ENCODE measurements at regions not wholly inside any gene's neighbourhood (a gene's known extent, or its start where the extent isn't known, plus 50 kb on each side); places are given as distances from the start of the nearest gene placed in this dataset.

DNA sequence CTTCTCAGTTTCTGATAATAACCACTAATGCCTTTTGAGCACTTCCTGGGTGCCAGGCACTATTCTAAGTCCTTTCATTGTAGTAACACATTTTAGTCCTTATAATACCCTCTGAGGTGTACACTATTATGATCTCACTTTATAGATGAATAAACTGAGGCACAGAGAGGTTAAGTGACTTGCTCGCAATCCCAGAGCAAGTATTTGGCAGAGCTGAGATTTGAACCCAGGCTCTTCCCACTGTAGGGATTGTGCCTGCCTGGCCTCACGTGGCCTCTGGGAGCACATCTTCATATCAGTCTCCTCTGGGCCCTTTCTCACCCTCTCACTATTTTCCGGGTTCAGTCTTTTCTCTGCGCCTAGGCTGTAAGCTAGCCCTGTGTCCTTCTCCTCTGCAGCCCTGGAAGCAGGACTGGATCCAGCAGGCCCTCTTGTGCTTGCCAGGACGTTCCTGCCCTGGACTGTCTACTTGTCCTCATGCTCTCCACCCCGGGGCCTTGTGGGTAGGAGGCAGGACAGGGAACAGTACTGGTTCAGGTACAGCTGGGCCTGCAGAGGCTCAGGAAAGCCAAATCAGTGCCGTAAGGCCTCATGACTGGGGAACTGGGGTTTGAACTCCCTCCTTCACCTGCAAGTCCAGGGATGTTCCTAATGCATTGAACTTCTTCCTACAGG, 139.6 kb downstream of the VEGFA start (continued):
- TF ChIP-seq, protein P1, sequence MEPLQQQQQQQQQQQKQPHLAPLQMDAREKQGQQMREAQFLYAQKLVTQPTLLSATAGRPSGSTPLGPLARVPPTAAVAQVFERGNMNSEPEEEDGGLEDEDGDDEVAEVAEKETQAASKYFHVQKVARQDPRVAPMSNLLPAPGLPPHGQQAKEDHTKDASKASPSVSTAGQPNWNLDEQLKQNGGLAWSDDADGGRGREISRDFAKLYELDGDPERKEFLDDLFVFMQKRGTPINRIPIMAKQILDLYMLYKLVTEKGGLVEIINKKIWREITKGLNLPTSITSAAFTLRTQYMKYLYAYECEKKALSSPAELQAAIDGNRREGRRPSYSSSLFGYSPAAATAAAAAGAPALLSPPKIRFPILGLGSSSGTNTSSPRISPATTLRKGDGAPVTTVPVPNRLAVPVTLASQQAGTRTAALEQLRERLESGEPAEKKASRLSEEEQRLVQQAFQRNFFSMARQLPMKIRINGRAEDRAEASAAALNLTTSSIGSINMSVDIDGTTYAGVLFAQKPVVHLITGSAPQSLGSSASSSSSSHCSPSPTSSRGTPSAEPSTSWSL (CRISPR knock-in tag; IDR thresholded peaks at IDR 0.05; ENCODE audit: borderline replicate concordance): peak; percentile 88; the same call in 1 of the 2 replicates
- TF ChIP-seq ZNF584 (CRISPR knock-in tag; IDR thresholded peaks at IDR 0.05; ENCODE audit: low read depth): no peak
- TF ChIP-seq, protein P2, sequence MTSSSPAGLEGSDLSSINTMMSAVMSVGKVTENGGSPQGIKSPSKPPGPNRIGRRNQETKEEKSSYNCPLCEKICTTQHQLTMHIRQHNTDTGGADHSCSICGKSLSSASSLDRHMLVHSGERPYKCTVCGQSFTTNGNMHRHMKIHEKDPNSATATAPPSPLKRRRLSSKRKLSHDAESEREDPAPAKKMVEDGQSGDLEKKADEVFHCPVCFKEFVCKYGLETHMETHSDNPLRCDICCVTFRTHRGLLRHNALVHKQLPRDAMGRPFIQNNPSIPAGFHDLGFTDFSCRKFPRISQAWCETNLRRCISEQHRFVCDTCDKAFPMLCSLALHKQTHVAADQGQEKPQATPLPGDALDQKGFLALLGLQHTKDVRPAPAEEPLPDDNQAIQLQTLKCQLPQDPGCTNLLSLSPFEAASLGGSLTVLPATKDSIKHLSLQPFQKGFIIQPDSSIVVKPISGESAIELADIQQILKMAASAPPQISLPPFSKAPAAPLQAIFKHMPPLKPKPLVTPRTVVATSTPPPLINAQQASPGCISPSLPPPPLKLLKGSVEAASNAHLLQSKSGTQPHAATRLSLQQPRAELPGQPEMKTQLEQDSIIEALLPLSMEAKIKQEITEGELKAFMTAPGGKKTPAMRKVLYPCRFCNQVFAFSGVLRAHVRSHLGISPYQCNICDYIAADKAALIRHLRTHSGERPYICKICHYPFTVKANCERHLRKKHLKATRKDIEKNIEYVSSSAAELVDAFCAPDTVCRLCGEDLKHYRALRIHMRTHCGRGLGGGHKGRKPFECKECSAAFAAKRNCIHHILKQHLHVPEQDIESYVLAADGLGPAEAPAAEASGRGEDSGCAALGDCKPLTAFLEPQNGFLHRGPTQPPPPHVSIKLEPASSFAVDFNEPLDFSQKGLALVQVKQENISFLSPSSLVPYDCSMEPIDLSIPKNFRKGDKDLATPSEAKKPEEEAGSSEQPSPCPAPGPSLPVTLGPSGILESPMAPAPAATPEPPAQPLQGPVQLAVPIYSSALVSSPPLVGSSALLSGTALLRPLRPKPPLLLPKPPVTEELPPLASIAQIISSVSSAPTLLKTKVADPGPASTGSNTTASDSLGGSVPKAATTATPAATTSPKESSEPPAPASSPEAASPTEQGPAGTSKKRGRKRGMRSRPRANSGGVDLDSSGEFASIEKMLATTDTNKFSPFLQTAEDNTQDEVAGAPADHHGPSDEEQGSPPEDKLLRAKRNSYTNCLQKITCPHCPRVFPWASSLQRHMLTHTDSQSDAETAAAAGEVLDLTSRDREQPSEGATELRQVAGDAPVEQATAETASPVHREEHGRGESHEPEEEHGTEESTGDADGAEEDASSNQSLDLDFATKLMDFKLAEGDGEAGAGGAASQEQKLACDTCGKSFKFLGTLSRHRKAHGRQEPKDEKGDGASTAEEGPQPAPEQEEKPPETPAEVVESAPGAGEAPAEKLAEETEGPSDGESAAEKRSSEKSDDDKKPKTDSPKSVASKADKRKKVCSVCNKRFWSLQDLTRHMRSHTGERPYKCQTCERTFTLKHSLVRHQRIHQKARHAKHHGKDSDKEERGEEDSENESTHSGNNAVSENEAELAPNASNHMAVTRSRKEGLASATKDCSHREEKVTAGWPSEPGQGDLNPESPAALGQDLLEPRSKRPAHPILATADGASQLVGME (CRISPR knock-in tag; IDR thresholded peaks at IDR 0.05): peak; percentile 88
- no peak for TF ChIP-seq RB1 (IDR thresholded peaks at IDR 0.05; ENCODE audit: low read depth)
- no peak for TF ChIP-seq DPF2 (IDR thresholded peaks at IDR 0.05)
- TF ChIP-seq, protein P3, sequence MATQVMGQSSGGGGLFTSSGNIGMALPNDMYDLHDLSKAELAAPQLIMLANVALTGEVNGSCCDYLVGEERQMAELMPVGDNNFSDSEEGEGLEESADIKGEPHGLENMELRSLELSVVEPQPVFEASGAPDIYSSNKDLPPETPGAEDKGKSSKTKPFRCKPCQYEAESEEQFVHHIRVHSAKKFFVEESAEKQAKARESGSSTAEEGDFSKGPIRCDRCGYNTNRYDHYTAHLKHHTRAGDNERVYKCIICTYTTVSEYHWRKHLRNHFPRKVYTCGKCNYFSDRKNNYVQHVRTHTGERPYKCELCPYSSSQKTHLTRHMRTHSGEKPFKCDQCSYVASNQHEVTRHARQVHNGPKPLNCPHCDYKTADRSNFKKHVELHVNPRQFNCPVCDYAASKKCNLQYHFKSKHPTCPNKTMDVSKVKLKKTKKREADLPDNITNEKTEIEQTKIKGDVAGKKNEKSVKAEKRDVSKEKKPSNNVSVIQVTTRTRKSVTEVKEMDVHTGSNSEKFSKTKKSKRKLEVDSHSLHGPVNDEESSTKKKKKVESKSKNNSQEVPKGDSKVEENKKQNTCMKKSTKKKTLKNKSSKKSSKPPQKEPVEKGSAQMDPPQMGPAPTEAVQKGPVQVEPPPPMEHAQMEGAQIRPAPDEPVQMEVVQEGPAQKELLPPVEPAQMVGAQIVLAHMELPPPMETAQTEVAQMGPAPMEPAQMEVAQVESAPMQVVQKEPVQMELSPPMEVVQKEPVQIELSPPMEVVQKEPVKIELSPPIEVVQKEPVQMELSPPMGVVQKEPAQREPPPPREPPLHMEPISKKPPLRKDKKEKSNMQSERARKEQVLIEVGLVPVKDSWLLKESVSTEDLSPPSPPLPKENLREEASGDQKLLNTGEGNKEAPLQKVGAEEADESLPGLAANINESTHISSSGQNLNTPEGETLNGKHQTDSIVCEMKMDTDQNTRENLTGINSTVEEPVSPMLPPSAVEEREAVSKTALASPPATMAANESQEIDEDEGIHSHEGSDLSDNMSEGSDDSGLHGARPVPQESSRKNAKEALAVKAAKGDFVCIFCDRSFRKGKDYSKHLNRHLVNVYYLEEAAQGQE (IDR thresholded peaks at IDR 0.05; ENCODE audit: borderline replicate concordance): no peak; the same call in 1 of the 2 replicates
- TF ChIP-seq, protein P3 (CRISPR knock-in tag; IDR thresholded peaks at IDR 0.05; ENCODE audit: low read depth): peak; percentile 21; the same call in 1 of the 2 replicates
- no peak for TF ChIP-seq NBN (IDR thresholded peaks at IDR 0.05; ENCODE audit: low read depth)
- no peak for TF ChIP-seq ZNF253 (CRISPR knock-in tag; conservative IDR thresholded peaks at IDR 0.05)
- TF ChIP-seq ZNF717 (CRISPR knock-in tag; IDR thresholded peaks at IDR 0.05): 0 out of 2 replicates have a peak, but pooled peaks have one; percentile 7
- no peak for TF ChIP-seq ILK (tag; IDR thresholded peaks at IDR 0.05; ENCODE audit: borderline replicate concordance, low read depth)
- no peak for TF ChIP-seq SIN3B (IDR thresholded peaks at IDR 0.05; ENCODE audit: low read depth)
- TF ChIP-seq PPARD (CRISPR knock-in tag; IDR thresholded peaks at IDR 0.05): no peak

Measured in K562 (cell line).